Stomach smooth muscle (tissue), 2 donors: ENCODE measurements at regions not wholly inside any gene's neighbourhood (a gene's known extent, or its start where the extent isn't known, plus 50 kb on each side); places are given as distances from the start of the nearest gene placed in this dataset.

ENCODE experiments used
- H3K27ac ChIP-seq: one replicate; pipeline ENCODE4 v1.7.0; 2013; ENCODE audit warnings: mild to moderate bottlenecking, low read length, inconsistent platforms
- H3K27me3 ChIP-seq, 2 donors: one replicate each; pipeline ENCODE4 v1.7.0; 2013; ENCODE audit warnings: low read length in 2 of 2; ENCODE audit not compliant: insufficient read depth in 2 of 2, control insufficient read depth in 1 of 2
- H3K36me3 ChIP-seq, 2 donors: one replicate each; pipeline ENCODE4 v1.7.0; 2013; ENCODE audit warnings: low read length in 2 of 2; ENCODE audit not compliant: control insufficient read depth in 2 of 2, insufficient read depth in 2 of 2
- H3K4me1 ChIP-seq: one replicate; pipeline ENCODE4 v1.7.0; 2013; ENCODE audit warnings: low read length; ENCODE audit not compliant: control insufficient read depth, insufficient read depth
- H3K4me3 ChIP-seq, 2 donors: one replicate each; pipeline ENCODE4 v1.7.0; 2013; ENCODE audit warnings: low read length in 2 of 2
- H3K9ac ChIP-seq, 2 donors: one replicate each; pipeline ENCODE4 v1.7.0; 2013; ENCODE audit warnings: low read length in 2 of 2, mild to moderate bottlenecking in 1 of 2
- H3K9me3 ChIP-seq, 2 donors: one replicate each; pipeline ENCODE4 v1.7.0; 2013; ENCODE audit warnings: low read length in 2 of 2; ENCODE audit not compliant: control insufficient read depth in 2 of 2
- donor health status: healthy.
- donor health status: Pancreatic carcinoma.

DNA sequence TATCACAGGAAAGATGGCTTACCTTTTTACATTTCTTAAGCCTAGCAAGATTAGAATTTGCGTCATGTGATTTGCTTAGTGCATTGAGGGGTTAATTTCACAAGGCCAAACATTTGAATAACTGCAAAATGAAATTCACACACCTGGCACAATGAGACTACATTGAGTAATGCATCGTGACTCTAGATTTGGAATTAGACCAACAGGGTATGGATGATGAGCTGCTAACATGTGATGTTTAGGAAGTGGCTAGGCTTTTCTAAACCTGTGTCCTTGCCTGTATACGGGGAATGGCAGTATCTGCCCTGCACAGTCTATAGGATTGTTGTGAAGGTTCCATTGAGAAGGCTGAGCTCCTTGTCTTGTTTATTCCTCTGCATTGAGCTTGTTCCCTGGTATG lies 160.1 kb downstream of the MFSD1 start:
- Histone ChIP-seq H3K27ac (no peak overlapping the region), H3K27me3 (no peaks in the 10 kb centered on the region), H3K36me3 (no peaks in the 10 kb centered on the region), H3K4me3 (no peak overlapping the region), H3K4me1 (no peaks in the 10 kb centered on the region), H3K9me3 (no peaks in the 10 kb centered on the region), H3K9ac (no peak overlapping the region)

- Histone ChIP-seq H3K27ac (no peak overlapping the region), H3K9ac (no peak overlapping the region), H3K36me3 (no peaks in the 10 kb centered on the region), H3K4me3 (no peak overlapping the region), H3K9me3 (no peaks in the 10 kb centered on the region), H3K27me3 (no peaks in the 10 kb centered on the region), H3K4me1 (no peaks in the 10 kb centered on the region)
Observed at GRCh38 chr3:158970006-158970405, 168.2 kb downstream of the MFSD1 start.

DNA sequence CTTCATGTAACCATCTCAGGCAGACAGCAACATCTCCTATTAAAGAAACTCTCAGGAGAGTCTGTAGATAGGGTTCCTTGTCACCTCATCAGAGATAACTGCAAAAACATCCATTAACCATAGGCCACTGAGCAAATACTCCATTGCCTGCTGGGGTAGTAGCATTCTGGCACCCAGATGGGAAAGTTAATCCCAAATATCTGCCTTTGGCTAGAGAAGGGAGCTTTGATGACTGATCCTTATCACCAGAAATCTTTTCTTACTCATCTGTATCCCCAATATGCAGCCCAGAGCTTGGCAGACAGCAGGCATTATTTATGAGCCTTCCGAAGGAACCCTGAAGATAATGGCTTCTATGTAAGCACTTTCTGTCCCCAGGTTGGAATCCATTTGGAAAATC lies 173.1 kb downstream of the MFSD1 start:
- Histone ChIP-seq H3K36me3 (no peaks in the 10 kb centered on the region), H3K27ac (no peak overlapping the region), H3K9ac (no peak overlapping the region), H3K4me1 (no peaks in the 10 kb centered on the region), H3K27me3 (no peaks in the 10 kb centered on the region), H3K9me3 (no peaks in the 10 kb centered on the region), H3K4me3 (no peak overlapping the region)

DNA sequence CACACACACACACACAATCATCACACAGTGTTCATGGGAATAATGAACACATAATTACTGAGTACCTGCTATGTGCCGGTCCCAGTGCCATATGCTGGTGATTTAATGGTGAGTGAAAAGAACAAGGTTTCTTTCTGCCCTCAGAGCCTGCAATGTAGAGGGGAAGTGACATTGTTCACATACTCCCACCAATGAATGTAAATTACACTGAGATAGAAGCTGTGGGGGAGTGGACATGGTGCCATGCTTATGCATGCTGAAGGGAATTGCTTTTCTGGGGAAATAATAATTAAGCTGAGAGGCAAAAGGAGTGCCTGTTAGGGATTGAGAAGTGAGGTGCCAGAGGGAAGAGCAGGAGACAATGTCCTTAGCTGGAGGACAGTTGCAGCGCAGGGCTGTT lies 175.1 kb downstream of the MFSD1 start:
- no peaks in the 10 kb centered on the region for H3K4me1 ChIP-seq
- no peaks in the 10 kb centered on the region for H3K9me3 ChIP-seq
- no peak overlapping the region for H3K4me3 ChIP-seq
- no peaks in the 10 kb centered on the region for H3K27me3 ChIP-seq
- H3K27ac ChIP-seq: no peak overlapping the region
- H3K36me3 ChIP-seq: no peaks in the 10 kb centered on the region
- no peak overlapping the region for H3K9ac ChIP-seq

DNA sequence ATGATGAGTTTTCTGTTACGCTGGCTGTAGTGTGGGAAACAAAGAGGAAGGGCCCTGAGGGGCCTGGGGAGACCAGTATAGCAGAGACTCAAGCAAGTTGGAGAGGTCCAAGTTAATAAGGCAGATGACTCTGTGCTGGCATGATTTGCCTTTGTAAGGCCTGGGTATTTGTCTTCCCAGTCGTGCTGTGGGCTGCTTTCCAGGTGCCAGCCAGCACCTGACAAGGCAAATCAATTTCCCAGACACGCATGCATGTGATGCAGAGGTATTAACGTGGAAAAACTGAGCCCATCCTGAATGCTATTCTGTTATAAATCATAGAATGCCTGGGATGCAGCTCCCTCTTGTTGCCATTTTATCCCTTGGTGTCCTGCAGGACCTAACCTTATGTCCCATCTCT lies 175.6 kb downstream of the MFSD1 start:
- no peaks in the 10 kb centered on the region for H3K27me3 ChIP-seq
- H3K36me3 ChIP-seq: no peaks in the 10 kb centered on the region
- no peaks in the 10 kb centered on the region for H3K4me1 ChIP-seq
- no peak overlapping the region for H3K4me3 ChIP-seq
- H3K9ac ChIP-seq: no peak overlapping the region
- no peaks in the 10 kb centered on the region for H3K9me3 ChIP-seq
- no peak overlapping the region for H3K27ac ChIP-seq

DNA sequence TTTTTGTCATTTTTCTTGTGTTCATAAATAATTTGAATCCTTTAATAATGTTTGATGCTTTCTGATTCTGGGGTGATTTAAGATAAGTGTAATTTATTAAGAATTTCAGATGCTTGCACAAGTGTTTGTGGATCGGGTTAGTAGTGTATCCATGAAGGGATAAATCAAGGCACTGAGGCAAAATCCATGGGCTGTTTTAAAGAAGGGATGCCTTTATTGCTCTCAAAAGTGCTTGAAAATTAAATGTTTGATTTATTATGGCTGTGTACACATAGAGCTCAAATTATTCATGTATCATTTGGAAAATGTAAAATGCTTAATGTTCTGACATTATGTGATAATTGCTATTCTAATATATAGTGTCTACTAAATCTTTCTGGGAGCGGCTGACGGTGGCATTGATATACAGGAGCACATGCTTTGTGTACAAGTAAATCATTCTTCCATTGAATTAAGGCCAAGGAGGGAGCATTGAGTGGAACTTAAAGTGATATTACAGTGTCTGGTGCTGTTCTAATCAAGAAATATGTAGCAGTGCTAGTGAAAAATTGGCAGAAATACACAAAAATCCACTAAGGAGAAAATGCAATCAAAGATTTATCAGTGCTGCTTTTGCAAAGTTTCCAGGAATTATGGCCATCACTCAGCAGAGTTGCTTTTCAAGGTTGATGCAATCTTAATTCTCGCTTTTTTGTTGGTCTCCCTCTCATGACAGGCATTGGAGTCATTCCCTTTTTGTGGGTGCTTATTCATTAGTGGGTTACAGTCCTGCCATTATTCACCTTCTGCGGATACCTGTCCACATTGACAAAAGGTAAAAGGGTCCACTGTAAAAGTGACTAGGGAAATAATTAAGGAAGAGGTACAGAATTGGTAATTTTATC lies 181.6 kb downstream of the MFSD1 start:
- Histone ChIP-seq H3K4me1 (no peaks in the 10 kb centered on the region), H3K4me3 (no peak overlapping the region), H3K36me3 (no peaks in the 10 kb centered on the region), H3K27me3 (no peaks in the 10 kb centered on the region), H3K9ac (no peak overlapping the region), H3K9me3 (no peaks in the 10 kb centered on the region), H3K27ac (no peak overlapping the region)

GRCh38 chr3:158991146-158991705 lies 189.4 kb downstream of the MFSD1 start:
- Histone ChIP-seq H3K36me3 (no peaks in the 10 kb centered on the region), H3K4me3 (no peak overlapping the region), H3K9me3 (no peaks in the 10 kb centered on the region), H3K27ac (no peak overlapping the region), H3K9ac (no peak overlapping the region), H3K4me1 (no peaks in the 10 kb centered on the region), H3K27me3 (no peaks in the 10 kb centered on the region)

DNA sequence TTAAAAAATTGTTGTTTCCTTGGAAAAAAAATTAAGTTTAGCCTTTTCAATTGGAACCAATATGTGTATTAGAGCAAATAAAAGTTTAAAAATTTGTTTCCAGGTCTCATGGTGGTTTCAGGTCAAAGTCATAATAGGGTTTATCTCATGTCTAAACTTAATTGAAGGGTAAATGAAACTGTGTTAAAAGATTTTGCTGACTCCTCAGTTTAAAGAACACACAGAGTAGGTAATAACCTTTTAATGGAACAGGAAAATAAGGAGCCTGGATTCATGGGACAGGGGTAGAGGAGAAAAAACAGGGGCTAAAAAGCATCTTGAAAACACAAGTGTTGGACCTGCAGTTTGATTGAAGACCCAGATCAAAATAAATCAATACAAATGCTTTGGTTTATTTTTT lies 190.6 kb downstream of the MFSD1 start:
- Histone ChIP-seq H3K9me3 (no peaks in the 10 kb centered on the region), H3K9ac (no peak overlapping the region), H3K27ac (no peak overlapping the region), H3K4me1 (no peaks in the 10 kb centered on the region), H3K4me3 (no peak overlapping the region), H3K27me3 (no peaks in the 10 kb centered on the region), H3K36me3 (no peaks in the 10 kb centered on the region)

GRCh38 chr3:158994386-158994785 lies 192.5 kb downstream of the MFSD1 start:
- H3K9ac ChIP-seq: no peak overlapping the region
- no peak overlapping the region for H3K4me3 ChIP-seq
- H3K9me3 ChIP-seq: no peaks in the 10 kb centered on the region
- H3K27me3 ChIP-seq: no peaks in the 10 kb centered on the region
- H3K36me3 ChIP-seq: no peaks in the 10 kb centered on the region
- H3K27ac ChIP-seq: no peak overlapping the region
- no peaks in the 10 kb centered on the region for H3K4me1 ChIP-seq

DNA sequence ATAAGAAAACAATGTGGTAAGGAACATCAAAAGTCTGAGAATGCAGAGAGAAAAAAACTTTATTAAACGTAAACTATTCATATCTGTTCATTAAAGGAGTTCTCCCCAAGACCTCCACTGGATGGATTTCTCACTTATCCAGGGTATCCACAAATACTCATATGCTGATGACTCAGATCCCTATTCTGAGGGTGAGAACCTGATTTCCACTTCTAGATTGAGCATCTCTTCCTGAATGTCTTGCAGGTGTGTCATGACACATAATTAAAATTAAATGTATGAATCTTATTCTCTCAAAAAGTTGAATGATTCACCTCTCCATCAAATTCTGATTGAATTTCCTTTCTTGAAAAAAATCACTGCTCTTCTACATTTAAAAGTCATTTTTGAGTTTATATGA lies 199.9 kb downstream of the MFSD1 start:
- Histone ChIP-seq H3K4me1 (no peaks in the 10 kb centered on the region), H3K4me3 (no peak overlapping the region), H3K36me3 (no peaks in the 10 kb centered on the region), H3K9me3 (no peaks in the 10 kb centered on the region), H3K9ac (no peak overlapping the region), H3K27me3 (no peaks in the 10 kb centered on the region), H3K27ac (no peak overlapping the region)

GRCh38 chr3:159005137-159005536 lies 203.3 kb downstream of the MFSD1 start:
- no peak overlapping the region for H3K27ac ChIP-seq
- no peak overlapping the region for H3K4me3 ChIP-seq
- no peak overlapping the region for H3K9ac ChIP-seq
- H3K27me3 ChIP-seq: no peaks in the 10 kb centered on the region
- H3K4me1 ChIP-seq: peaks cover 2% of the 10 kb centered on the region
- no peaks in the 10 kb centered on the region for H3K9me3 ChIP-seq
- no peaks in the 10 kb centered on the region for H3K36me3 ChIP-seq
